ENCODE measurements at regions not wholly inside any gene's neighbourhood (a gene's known extent, or its start where the extent isn't known, plus 50 kb on each side); places are given as distances from the start of the nearest gene placed in this dataset.

DNA sequence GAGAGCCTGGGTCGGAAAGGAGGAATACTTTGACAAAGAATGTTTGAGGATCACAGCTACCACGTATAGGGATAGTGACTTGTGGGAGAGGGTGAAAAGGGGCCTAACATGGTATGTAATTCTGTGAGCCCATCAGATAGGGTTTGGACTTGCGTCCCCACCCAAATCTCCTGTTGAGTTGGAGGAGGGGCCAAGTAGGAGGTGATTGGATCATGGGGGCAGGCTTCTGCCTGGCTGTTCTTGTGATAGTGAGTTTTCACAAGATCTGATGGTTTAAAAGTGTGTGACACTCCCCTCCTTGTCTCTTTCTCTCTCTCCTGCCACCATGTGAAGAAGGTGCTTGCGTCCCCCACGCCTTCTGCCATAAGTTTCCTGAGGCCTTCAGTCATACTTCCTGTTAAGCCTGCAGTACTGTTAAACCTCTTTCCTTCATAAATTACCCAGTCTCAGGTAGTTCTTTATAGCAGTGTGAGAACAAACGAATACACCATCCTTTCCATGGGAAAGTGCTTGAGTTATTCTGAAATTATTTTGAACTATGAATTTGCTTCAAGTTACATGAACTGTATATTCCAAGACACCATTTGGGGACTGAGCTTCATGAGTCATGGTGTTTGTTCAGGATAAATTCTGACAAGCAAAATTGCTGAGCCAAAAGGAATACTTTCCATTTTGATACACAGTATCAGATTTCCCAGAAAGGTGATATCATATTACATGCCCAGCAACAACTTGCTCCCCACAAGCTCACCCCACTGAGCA, 68.8 kb upstream of the SSBP2 start:
- no peak overlapping the region for H3K27ac Mint-ChIP-seq
- no peaks in the 10 kb centered on the region for H3K4me1 Mint-ChIP-seq
- H3K27me3 Mint-ChIP-seq, result peaks cover 6% of the 10 kb centered on the region
- POLR2A ChIA-PET, result no interaction called here
- CTCF ChIA-PET, result no interaction called here
- intact Hi-C loops (cut with micrococcal nuclease), result no loop called here
- TF ChIP-seq, protein P1, sequence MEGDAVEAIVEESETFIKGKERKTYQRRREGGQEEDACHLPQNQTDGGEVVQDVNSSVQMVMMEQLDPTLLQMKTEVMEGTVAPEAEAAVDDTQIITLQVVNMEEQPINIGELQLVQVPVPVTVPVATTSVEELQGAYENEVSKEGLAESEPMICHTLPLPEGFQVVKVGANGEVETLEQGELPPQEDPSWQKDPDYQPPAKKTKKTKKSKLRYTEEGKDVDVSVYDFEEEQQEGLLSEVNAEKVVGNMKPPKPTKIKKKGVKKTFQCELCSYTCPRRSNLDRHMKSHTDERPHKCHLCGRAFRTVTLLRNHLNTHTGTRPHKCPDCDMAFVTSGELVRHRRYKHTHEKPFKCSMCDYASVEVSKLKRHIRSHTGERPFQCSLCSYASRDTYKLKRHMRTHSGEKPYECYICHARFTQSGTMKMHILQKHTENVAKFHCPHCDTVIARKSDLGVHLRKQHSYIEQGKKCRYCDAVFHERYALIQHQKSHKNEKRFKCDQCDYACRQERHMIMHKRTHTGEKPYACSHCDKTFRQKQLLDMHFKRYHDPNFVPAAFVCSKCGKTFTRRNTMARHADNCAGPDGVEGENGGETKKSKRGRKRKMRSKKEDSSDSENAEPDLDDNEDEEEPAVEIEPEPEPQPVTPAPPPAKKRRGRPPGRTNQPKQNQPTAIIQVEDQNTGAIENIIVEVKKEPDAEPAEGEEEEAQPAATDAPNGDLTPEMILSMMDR (IDR thresholded peaks at IDR 0.05), result no peak
- no peak overlapping the region for H3K4me3 Mint-ChIP-seq
- ATAC-seq (ENCODE audit: low read depth) (no peak), DNase-seq (no peak)
- no peaks in the 10 kb centered on the region for H3K36me3 Mint-ChIP-seq (ENCODE audit: low read depth)
- H3K9me3 Mint-ChIP-seq, result no peaks in the 10 kb centered on the region

DNA sequence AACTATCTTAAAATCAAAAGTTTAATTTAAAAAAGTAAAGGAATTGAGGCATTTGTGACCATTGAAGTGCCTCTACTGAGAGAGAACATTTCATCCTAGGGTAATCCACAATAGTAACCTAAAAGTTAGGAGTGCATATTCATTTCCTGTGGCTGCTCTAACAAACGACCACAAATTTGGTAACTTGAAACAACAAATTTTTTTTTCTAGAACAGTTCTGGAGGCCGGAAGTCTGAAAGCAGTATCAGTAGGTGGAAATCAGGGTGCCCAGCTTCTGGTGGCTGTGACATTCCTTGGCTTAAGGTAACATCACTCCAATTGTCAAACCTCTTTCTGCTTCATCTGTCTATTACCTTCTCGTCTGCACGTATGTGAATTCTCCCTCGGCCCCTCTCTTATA, 67.1 kb upstream of the SSBP2 start:
- Mint-ChIP-seq H3K4me1 (no peaks in the 10 kb centered on the region), H3K27ac (no peak overlapping the region), H3K27me3 (peaks cover 4% of the 10 kb centered on the region), H3K9me3 (no peaks in the 10 kb centered on the region), H3K36me3 (ENCODE audit: low read depth) (no peaks in the 10 kb centered on the region), H3K4me3 (no peak overlapping the region)
- no peak for ATAC-seq (ENCODE audit: low read depth)
- ChIA-PET POLR2A (no interaction called here), CTCF (no interaction called here)
- DNase-seq, result no peak
- TF ChIP-seq, protein P1 (IDR thresholded peaks at IDR 0.05), result no peak
- intact Hi-C loops (cut with micrococcal nuclease), result no loop called here

DNA sequence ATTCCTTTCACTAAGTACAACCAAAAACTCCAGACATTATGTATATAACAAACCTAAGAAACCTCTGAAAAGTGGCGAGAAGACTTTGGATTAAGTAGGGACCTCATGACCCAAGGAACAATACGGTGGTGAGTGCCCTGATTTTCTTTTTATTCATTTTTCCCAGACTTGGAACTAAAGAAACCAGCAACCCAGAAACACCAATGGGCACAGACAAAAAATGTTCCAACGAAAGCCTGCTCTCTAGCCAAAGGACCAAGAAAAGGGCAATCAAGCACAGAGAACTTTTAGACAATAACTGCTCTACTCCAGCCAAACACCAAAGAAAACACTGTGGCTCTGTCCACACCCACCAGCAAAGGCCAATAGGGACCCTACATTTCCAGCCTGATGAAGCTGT, 66.2 kb upstream of the SSBP2 start:
- H3K36me3 Mint-ChIP-seq (ENCODE audit: low read depth), result no peaks in the 10 kb centered on the region
- H3K4me3 Mint-ChIP-seq, result no peak overlapping the region
- peaks cover 4% of the 10 kb centered on the region for H3K27me3 Mint-ChIP-seq
- ChIA-PET POLR2A (no interaction called here), CTCF (no interaction called here)
- TF ChIP-seq, protein P1 (IDR thresholded peaks at IDR 0.05), result no peak
- H3K9me3 Mint-ChIP-seq, result no peaks in the 10 kb centered on the region
- no peak for DNase-seq
- no peak for ATAC-seq (ENCODE audit: low read depth)
- no peak overlapping the region for H3K27ac Mint-ChIP-seq
- no peaks in the 10 kb centered on the region for H3K4me1 Mint-ChIP-seq
- intact Hi-C loops (cut with micrococcal nuclease), result no loop called here

GRCh38 chr5:81815321-81815720, 64.4 kb upstream of the SSBP2 start:
- POLR2A ChIA-PET, result no interaction called here

GRCh38 chr5:81808106-81808505, 57.2 kb upstream of the SSBP2 start:
- peaks cover 16% of the 10 kb centered on the region for H3K9me3 Mint-ChIP-seq
- DNase-seq (no peak), ATAC-seq (ENCODE audit: low read depth) (no peak)
- H3K36me3 Mint-ChIP-seq (ENCODE audit: low read depth), result no peaks in the 10 kb centered on the region
- H3K27ac Mint-ChIP-seq, result no peak overlapping the region
- no peak overlapping the region for H3K4me3 Mint-ChIP-seq
- intact Hi-C loops (cut with micrococcal nuclease), result no loop called here
- H3K27me3 Mint-ChIP-seq, result peaks cover 2% of the 10 kb centered on the region
- peaks cover 5% of the 10 kb centered on the region for H3K4me1 Mint-ChIP-seq
- ChIA-PET CTCF (no interaction called here), POLR2A (no interaction called here)
- TF ChIP-seq, protein P1 (IDR thresholded peaks at IDR 0.05), result no peak

More at GRCh38 chr5:81815321-81815720, 64.4 kb upstream of the SSBP2 start:
- Mint-ChIP-seq H3K4me3 (no peak overlapping the region), H3K36me3 (ENCODE audit: low read depth) (no peaks in the 10 kb centered on the region), H3K9me3 (no peaks in the 10 kb centered on the region), H3K4me1 (no peaks in the 10 kb centered on the region), H3K27ac (no peak overlapping the region), H3K27me3 (peaks cover 6% of the 10 kb centered on the region)
- ATAC-seq (ENCODE audit: low read depth) (no peak), DNase-seq (no peak)
- intact Hi-C loops (cut with micrococcal nuclease), result no loop called here
- TF ChIP-seq, protein P1 (IDR thresholded peaks at IDR 0.05), result no peak
- CTCF ChIA-PET, result no interaction called here
